ENCODE measurements at regions not wholly inside any gene's neighbourhood (a gene's known extent, or its start where the extent isn't known, plus 50 kb on each side); places are given as distances from the start of the nearest gene placed in this dataset.
"Not testable (repeated sequence)": the region's sequence is repeated elsewhere in the genome, so short reads cannot be mapped to it uniquely, and the experiment has no call there.

DNA sequence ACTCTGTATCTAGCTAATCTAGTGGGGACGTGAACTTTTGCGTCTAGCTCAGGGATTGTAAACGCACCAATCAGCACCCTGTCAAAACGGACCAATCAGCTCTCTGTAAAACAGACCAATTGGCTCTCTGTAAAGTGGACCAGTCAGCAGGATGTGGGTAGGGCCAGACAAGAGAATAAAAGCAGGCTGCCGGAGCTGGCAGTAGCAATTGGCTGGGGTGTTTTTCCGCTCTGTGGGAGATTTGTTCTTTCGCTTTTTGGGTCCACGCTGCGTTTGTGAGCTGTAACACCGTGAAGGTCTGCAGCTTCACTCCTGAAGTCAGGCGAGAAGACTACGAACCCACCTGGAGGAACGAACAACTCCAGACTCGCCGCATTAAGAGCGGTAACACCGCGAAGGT is 76.5 kb downstream of the SPRING1 start:
- DNase-seq (ENCODE audit: low read depth in 1 of 2, low spot score in 1 of 2): peak; percentile 68 to 93
- Histone ChIP-seq H3K27me3 (ENCODE audit: insufficient read depth, poor library complexity, severe bottlenecking) (no peaks in the 10 kb centered on the region), H3K4me3 (replicated peaks; ENCODE audit: insufficient read depth, low read length) (peak overlapping the region; percentile 90), H3K27ac (replicated peaks) (peak overlapping the region; percentile 77)
- TF ChIP-seq GABPA (IDR thresholded peaks at IDR 0.05; ENCODE audit: low read depth) (no peak), CTCF (IDR thresholded peaks at IDR 0.05; ENCODE audit: insufficient read depth, low read length) (no peak), REST (IDR thresholded peaks at IDR 0.05; ENCODE audit: insufficient replicate concordance, low read depth) (peak; percentile 63), POLR2AphosphoS5 (IDR thresholded peaks at IDR 0.05; ENCODE audit: low read depth) (peak; percentile 96), SPI1 (IDR thresholded peaks at IDR 0.05; ENCODE audit: borderline replicate concordance, low read depth) (no peak)

GRCh38 chr12:116660740-116661139 is 77.1 kb downstream of the SPRING1 start:
- H3K27ac ChIP-seq (replicated peaks); DNase-seq (ENCODE audit: low read depth in 1 of 2, low spot score in 1 of 2); H3K27me3 ChIP-seq (ENCODE audit: insufficient read depth, poor library complexity, severe bottlenecking); H3K4me3 ChIP-seq (replicated peaks; ENCODE audit: insufficient read depth, low read length): not testable (repeated sequence)

DNA sequence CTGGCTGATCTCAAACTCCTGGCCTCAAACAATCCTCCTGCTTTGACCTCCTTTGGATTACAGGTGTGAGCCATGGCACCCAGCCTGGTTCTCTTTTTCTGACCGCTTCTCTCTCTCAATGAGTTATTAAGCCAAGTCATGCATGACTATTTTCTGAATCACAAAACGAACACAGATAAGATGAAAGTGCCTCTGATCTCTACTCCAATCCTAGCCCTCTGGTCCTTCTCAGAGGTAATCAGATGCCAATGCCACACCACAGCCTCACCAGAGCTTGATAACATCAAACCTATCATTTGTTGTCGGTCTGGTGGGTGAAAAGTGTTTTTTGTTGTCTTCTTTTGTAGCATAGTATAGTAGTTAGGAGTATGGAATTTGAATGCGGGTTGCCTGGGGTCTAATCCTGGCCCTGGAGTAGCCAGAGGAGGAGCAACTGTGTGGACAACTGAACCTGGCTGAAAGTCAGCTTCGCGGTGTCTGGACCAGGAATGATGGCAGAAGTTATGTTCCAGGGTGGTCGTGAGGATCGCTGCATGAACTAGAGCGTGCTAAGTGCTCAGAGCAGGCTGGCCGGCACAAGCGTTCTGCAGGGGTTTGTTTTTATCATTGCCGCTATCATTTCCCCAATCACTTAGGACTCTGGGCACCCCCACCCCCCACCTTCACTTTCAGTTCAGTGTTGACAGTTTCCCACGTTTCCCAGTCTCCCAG is 77.9 kb downstream of the SPRING1 start:
- TF ChIP-seq REST (IDR thresholded peaks at IDR 0.05; ENCODE audit: insufficient replicate concordance, low read depth) (no peak), GABPA (IDR thresholded peaks at IDR 0.05; ENCODE audit: low read depth) (no peak), SPI1 (IDR thresholded peaks at IDR 0.05; ENCODE audit: borderline replicate concordance, low read depth) (no peak), POLR2AphosphoS5 (IDR thresholded peaks at IDR 0.05; ENCODE audit: low read depth) (no peak), CTCF (IDR thresholded peaks at IDR 0.05; ENCODE audit: insufficient read depth, low read length) (no peak)
- no peak overlapping the region for H3K4me3 ChIP-seq (replicated peaks; ENCODE audit: insufficient read depth, low read length)
- H3K27me3 ChIP-seq (ENCODE audit: insufficient read depth, poor library complexity, severe bottlenecking): no peaks in the 10 kb centered on the region
- no peak overlapping the region for H3K27ac ChIP-seq (replicated peaks)
- no peak for DNase-seq (ENCODE audit: low read depth in 1 of 2, low spot score in 1 of 2)

- TF ChIP-seq SPI1 (IDR thresholded peaks at IDR 0.05; ENCODE audit: borderline replicate concordance, low read depth) (no peak), REST (IDR thresholded peaks at IDR 0.05; ENCODE audit: insufficient replicate concordance, low read depth) (no peak), GABPA (IDR thresholded peaks at IDR 0.05; ENCODE audit: low read depth) (no peak), POLR2AphosphoS5 (IDR thresholded peaks at IDR 0.05; ENCODE audit: low read depth) (no peak), CTCF (IDR thresholded peaks at IDR 0.05; ENCODE audit: insufficient read depth, low read length) (no peak)
- DNase-seq (ENCODE audit: low read depth in 1 of 2, low spot score in 1 of 2): no peak
- H3K27ac ChIP-seq (replicated peaks): no peak overlapping the region
- no peaks in the 10 kb centered on the region for H3K27me3 ChIP-seq (ENCODE audit: insufficient read depth, poor library complexity, severe bottlenecking)
- no peak overlapping the region for H3K4me3 ChIP-seq (replicated peaks; ENCODE audit: insufficient read depth, low read length)
Observed at GRCh38 chr12:116657921-116658495, 79.9 kb downstream of the SPRING1 start.

Data from HL-60 (cell line).